ENCODE measurements at regions not wholly inside any gene's neighbourhood (a gene's known extent, or its start where the extent isn't known, plus 50 kb on each side); places are given as distances from the start of the nearest gene placed in this dataset.
"Not testable (repeated sequence)": the region's sequence is repeated elsewhere in the genome, so short reads cannot be mapped to it uniquely, and the experiment has no call there.

DNA sequence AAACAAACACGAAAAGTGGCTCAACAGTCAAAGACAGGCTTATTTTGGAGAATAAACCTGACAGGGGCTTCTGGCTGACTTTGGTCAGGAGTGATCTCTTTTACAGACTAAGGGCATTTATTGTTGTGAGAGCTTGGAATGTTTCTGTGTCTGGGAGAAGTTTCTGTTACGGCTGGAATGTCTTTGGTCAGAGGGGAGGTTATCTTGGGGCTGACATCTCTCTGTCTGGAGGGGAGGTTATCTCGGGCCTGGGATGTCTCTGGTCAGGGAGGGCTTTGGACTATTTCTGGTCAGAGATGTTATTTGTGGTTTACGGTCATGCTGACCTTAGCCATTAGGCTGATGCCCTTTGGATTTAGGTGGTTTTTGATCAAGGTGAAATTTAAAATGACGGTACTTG lies 345.5 kb upstream of the FSIP2 start:
- no peak for FAIRE-seq

DNA sequence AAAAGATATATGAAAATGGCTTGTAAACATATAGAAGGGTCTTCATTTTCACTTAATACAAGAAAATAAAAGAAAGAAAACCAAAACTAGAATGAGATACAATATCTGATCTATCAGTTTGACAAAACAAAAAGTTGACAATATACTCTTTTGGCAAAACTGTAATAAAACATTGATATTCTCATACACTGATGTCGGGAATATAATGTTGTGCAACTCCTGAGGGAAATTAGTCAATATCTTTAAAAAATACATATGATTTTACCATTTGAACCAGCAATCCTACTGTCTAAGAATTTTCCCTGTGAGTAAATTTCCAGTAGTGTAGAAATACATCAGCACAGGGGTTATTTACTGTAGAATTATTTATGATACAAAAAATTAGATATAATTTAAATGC lies 336.1 kb upstream of the FSIP2 start:
- FAIRE-seq: no peak

DNA sequence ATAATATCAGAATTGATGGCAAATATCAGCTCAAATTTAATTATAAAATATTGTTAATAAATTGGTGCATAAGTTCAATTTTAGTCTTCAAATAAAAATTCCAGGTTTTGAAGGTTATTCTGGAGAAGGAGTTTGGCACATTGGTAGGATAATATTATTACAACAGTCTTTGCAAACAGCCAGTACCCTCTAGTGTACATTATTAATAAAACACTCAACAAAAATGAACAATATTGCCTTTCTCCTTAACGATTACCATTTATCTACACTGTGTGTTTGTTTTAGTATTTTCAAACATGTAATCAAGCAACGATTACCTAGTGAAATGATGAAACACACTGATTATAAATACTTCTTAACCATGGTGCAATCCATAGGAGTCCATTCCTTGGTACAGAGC lies 334.0 kb upstream of the FSIP2 start:
- FAIRE-seq: no peak

DNA sequence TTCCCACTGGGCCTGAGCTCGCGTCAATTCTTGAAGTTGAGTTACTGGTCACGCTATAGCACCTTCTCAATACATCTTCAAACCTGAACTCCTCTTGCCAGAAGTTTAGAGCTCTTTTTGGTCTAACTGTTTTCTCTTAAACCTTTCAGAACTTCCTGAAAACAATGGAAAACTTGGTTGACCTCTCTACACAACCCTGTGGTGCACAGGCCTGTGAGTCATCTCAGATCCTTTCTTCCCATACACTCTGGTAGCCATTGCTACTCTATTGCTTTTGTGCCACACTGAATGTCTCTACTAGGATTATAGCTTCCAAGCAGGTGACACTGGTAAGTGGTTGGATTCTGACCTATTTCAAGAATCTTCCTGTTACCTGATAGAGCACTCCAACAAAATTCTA lies 321.5 kb upstream of the FSIP2 start:
- FAIRE-seq: no peak

DNA sequence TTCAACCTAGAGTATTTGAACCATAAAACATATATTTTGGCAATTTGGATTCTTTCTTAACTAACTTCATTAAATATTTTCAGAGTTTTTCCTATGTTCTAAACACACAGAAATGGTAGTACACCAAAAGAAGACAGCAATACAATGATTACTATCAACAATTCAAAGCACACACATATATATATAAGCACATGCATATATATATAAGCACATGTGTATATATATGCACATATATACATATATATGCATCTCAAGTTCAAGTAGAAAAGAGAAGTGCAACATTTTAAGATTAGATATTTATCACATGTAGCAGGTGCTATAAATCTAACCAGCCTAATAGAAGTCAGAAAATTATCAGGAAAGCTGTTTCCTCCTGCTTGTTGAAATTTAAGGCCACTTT lies 320.9 kb upstream of the FSIP2 start:
- FAIRE-seq: no peak

DNA sequence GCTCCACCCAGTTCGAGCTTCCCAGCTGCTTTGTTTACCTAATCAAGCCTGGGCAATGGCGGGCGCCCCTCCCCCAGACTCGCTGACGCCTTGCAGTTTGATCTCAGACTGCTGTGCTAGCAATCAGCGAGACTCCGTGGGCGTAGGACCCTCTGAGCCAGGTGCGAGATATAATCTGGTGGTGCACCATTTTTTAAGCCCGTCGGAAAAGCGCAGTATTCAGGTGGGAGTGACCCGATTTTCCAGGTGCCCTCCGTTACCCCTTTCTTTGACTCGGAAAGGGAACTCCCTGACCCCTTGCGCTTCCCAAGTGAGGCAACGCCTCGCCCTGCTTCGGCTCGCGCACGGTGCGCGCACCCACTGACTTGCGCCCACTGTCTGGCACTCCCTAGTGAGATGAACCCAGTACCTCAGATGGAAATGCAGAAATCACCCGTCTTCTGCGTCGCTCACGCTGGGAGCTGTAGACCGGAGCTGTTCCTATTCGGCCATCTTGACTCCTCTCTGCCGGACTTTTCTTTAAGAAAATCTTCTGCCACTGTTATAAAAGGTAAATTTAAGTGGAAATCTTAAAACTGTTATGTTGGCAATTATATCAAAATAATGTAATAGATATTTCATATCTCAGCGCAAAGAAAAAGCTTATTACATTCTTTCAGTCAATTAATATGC lies 313.5 kb upstream of the FSIP2 start:
- not testable (repeated sequence) for FAIRE-seq

DNA sequence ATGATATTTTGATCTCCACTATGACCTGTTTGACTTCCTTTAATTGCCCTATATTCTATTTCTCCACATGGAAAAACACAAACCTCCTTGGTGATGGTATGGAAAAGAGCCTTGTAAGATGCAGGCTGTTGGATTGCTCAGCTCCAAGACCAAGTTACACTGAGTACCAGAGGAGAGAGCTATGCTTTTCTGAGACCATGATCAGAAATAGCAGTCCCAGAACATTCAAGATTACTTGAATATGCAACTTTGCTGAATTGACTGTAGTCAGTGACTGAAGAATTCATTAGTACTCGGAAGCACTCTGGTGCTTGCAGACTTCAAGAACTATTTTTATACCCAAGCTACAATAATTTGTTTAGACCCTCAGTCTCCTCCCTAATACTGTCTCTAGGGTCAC lies 310.6 kb upstream of the FSIP2 start:
- FAIRE-seq: no peak

DNA sequence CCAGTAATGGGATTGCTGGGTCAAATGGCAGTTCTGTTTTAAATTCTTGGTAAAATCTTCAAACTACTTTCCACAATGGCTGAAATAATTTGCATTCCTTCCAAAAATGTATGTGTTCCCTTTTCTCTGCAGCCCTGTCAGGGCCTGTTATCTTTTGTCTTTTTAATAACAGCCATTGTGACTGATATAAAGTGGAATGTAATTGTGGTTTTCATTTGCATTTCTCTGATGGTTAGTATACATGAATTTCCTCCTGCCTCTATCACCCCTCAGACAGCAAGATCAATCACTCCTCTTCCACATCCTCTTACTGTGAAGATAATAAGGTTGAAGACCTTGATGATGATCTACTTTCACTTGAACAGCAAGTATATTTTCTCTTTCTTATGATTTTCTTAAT lies 304.8 kb upstream of the FSIP2 start:
- no peak for FAIRE-seq

DNA sequence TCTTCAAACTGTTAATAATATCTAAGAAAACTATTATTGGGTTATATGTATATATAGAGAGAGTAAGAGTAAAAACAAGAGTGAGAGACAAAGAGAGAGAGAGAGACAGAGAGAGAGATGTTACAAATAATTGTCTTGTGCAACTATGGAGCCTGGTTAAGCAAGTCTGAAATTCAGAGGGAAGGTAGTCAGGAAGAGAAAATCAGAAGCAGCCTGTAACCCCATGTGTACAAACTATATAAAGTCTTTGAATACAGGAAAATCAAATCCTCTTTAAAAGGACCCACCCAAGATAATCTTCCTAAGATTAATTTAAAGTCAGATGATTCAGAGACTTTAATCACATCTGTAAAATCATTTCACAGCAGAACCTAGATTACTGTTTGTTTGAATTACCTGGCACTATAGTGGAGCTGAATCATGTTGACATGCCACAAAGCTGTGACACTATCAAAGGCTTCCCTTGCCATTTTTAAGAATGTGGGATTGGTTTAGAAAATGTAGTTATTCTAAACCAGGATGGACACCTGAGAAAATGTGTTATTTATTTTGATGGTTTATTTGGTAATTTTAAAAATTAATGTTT lies 301.7 kb upstream of the FSIP2 start:
- FAIRE-seq: peak; percentile 9

DNA sequence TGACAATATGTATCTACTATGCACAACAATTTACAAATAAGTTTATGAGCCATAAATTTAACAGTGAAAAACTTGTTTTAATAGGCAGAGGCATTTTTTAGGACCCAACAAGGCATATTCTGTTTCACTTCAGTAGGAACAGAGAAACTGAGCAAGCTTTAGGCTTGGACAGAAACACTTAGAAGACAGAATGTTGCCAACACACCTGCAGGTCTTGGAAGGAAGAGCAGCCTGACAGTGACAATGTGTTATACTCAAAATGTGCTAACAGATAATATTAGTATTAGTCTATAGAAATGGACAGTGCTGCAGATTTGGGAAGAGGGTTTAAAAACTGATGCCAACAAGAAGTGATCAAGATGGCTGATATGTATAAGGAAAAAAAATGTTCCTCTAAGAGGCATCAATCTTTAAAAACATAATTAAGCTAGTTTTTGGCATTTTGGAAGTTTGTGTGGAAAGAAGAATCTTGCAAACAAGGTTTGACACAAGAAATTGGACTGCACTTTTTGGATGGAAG lies 297.1 kb upstream of the FSIP2 start:
- FAIRE-seq: no peak

DNA sequence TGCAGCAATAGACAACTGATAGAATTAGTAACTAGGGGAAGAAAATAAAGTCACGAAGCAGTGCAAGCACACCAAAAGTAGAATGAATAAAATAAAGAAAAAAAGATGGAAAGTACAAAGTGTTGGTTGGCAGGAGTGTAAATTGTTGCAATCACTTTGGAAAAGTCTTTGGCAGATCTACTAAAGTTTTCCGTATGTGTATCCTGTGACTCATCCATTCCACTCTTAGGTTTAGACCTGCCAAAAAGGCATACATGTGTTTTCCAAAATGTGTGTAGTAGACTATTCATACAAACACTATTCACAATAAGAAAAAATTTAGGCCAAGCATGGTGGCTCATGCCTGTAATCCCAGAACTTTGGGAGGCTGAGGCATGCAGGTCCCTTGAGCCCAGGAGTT lies 282.1 kb upstream of the FSIP2 start:
- FAIRE-seq: no peak

DNA sequence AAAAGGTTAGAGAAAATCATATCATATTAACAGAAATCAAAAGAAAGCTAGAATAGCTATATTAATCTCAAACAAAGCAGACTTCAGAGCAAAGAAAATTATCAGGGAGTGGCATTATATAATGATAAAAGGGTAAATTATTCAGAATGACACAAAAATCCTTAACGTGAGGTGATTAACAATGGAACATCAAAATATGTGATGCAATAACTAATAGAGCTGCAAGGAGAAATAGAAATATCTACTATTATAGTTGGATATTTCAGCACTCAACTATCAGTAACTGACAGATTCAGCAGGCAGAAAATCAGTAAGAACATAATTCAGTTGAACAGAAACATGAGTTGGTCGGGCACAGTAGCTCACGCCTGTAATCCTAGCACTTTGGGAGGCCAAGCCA lies 275.1 kb upstream of the FSIP2 start:
- no peak for FAIRE-seq

DNA sequence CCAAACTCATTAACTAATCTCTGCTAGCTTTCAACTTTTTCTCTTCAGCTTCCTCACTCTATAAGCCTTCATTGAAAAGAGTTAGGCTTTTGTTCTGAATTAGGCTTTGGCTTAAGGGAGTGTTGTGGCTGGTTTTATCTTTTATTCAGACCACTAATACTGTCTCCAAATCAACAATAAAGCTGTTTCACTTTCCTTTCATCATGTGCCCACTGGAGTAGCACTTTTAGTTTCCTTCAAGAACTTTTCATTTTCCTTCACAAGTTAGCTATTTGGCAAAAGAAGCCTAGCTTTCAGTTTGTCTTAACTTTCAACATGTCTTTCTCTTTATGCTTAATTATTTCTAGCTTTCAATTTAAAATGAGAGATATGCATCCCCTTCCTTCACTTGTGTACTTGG lies 271.7 kb upstream of the FSIP2 start:
- FAIRE-seq: no peak

DNA sequence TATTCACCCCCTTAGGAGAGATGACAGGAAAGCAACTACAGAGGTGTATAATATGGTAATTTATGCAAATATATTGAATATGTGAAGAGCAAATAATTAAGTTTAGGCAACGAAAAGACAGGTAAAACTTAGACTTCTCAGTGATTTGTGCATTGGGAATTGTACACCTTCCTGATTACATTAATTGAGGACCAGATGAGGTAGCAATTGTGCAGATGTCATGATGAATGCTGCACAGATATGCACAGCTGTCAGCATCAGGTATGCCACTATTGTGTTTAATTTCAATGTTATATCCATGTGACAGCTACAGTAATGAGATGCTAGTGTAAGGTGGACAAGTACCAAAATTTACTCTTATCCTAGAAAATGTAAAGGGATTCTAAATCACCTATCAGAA lies 267.2 kb upstream of the FSIP2 start:
- no peak for FAIRE-seq

DNA sequence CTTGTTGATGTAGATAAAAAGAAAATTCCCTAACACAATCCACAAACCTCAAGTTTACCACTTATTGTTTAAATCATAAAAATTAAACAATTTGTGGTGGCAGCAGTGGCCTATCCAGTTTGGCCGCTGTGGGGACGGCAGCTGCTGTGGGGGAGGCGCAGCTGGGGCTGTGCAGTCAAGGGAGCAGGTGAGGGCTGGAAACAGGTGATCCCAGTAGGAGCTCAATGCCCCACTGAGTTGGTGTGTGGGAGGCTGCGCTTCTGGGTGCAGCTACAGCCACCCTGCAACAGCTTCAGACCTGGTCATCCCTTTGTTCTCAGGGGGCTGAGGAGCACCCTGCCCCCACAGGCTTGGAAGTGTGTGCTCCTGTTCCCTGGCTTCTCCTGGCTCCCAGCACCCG lies 266.0 kb upstream of the FSIP2 start:
- no peak for FAIRE-seq

DNA sequence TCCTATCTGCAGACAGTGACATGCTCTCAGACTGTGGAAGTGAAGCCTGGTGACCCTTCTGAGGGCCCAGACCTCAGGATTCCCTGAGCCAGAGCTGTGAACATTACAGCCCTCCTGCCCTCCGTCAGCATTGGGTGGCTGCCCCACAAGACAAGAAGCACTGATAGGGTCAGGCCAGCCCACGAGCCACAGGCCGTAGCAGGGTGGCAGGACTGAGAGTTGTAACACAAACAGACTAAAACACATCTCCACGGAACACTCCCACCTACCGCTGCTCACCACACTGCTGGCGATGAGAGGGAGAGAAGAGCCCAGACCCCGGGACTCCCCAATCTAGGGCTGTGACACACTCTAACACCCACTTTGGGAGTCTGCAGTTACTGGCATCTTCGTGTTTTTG lies 264.8 kb upstream of the FSIP2 start:
- no peak for FAIRE-seq

DNA sequence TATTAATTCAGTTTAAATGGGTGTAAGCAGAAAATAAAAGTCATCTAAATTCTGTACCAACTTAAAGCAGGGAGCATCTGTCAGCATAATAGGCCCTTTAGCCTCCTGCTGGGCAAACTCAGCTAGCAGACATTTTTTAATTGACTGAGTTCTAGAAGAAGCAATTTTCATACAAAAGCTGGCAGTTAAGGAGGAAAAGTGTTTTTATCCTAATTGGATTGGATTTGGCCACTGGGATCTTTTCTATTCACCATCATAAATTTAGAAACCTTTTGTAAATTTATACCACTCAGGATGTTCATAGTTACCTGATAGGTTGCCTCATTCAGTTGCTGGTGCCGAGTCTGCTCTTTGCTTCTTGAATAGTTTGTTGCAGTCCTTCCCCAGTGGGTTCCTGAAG lies 262.7 kb upstream of the FSIP2 start:
- no peak for FAIRE-seq

DNA sequence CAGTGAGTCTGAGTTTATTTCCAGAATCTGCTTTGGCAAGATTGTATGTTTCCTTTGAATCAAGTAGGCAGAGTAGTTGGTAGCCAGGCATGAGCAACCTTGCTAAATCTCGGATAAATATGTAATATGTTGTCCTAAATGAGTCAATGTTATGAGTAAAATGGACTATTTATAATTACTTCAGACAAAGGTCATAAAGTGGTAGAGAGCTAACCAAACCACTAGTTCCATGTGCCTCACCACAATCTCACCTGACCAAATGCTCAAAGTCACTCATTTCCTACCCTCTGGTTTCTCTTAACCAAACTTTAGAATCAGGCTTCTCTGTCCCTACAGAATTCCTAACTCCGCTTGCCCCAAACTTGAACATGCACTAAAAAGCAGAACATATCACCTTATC lies 261.2 kb upstream of the FSIP2 start:
- FAIRE-seq: no peak

DNA sequence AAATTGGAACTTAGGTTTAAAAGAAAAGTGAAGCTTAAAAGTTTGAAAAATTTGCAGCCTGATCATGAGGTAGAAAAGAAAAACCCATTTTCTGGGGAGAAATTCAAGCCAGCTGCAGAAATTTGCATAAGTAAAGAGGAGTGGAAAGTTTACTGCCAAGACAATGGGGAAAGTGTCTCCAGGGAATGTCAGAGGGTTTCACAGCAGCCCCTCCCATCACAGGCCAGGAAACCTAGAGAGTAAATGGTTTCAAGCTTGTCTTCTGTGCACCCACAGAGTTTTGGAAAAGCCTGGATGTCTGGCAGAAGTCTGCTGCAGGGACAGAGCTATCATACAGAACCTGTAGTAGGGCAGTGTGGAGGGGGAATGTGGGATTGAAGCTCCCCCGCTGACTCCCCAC lies 254.0 kb upstream of the FSIP2 start:
- no peak for FAIRE-seq

DNA sequence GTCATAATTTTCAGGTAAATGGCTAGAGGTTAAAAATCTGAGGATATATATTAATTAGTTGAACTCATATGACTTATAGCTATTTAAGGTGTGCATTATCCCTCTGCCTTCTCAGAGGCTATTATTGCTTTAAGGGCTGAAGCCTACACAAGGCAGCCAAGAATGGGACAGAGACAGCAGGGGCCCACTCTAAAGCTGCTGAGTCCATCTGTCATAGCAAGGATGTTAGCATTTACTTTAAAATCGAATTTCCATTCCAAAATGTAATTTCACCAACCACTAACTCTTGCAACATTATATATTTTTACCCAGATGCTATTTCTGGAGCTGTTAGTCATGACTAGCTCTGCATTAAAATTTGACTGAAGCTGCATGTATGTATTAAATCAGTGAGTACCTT lies 236.3 kb upstream of the FSIP2 start:
- no peak for FAIRE-seq

DNA sequence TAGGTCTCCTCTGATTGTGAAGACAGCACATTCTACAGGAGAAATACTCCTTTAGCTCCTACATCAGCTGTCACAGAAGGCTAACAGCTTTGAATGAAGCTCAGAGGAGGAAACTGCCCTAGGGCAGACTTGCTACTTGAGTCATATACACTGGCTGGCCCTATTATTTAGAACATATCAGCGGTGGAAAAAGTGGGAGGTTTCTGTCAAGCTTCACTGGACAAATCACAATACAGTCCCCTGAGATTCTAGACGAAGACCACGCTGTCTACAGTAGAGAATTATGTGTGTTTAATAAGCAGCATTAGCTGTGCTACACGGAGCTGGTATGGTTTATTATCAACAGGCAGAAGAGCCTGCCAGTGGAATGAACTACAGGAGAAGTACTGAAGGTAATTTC lies 230.9 kb upstream of the FSIP2 start:
- no peak for FAIRE-seq

DNA sequence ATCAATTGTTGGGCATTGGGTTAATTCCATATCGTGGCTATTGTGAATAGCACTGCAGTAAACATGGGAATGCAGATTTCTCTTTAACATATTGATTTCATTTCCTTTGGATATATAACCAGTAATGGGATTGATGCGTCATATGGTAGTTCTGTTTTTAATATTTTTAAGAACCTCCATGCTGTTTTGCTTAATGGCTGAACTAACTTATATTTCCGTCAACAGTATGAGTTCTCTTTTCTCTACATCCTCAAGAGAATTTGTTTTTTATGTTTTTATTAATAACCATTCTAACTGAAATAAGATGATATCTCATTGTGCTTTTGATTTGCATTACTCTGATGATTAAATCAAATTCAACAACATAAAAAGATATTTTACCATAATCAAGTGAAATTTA lies 228.5 kb upstream of the FSIP2 start:
- peak; percentile 3 for FAIRE-seq

DNA sequence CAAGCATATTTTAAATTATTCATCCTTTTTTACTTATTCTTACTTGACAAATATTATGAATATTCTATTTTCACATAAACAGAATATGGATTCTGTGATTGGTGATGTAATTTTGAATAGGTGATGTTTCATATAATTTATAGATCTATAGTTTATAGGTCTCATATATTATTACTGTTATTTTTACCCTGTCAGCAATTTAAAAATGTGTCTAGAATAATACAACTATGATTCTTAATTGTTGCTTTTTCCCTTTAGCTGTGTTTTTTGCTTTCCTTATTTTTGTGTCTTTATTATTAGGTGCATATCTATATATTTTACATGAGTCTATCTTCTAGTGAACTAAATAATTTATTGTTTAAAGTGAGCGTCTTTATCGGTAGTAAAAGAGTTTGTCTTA lies 226.7 kb upstream of the FSIP2 start:
- no peak for FAIRE-seq

DNA sequence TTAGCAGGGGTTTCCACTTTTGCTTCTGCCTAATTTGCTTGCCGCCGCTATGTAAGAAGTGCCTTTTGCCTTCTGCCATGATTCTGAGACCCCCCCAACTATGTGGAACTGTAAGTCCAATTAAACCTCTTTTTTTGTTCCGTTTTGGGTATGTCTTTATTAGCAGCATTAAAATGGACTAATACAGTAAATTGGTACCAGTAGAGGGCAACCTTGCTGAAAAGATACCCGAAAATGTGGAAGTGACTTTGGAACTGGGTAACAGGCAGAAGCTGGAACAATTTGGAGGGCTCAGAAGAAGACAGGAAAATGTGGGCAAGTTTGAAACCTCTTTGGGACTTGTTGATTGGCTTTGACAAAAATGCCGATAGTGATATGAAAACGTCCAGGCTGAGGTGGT lies 216.1 kb upstream of the FSIP2 start:
- no peak for FAIRE-seq

DNA sequence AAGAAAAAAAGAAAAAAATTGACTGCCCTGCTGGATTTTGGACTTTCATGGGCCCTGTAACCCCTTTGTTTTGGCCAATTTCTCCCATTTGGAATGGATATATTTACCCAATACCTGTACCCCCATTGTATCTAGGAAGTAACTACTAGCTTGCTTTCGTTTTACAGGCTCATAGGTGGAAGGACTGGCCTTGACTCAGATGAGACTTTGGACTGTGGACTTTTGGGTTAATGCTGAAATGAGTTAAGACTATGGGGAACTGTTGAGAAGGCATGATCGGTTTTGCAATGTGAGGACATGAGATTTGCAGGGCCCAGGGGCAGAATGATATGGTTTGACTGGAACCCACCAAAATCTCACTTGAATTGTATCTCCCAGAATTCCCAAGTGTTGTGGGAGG lies 214.4 kb upstream of the FSIP2 start:
- FAIRE-seq: not testable (repeated sequence)

Measured in A204.1 (cell line).